ENCODE measurements at regions not wholly inside any gene's neighbourhood (a gene's known extent, or its start where the extent isn't known, plus 50 kb on each side); places are given as distances from the start of the nearest gene placed in this dataset.

- no peak overlapping the region for H3K9ac ChIP-seq (ENCODE audit: low read depth, low read length, poor library complexity, severe bottlenecking)
- H4K20me1 ChIP-seq (ENCODE audit: insufficient read depth, low read length, poor library complexity, severe bottlenecking) = no peaks in the 10 kb centered on the region
- no peaks in the 10 kb centered on the region for H3K27me3 ChIP-seq (ENCODE audit: insufficient read depth, low read length, poor library complexity, severe bottlenecking)
- H3K79me2 ChIP-seq (ENCODE audit: insufficient read depth, low read length) = no peaks in the 10 kb centered on the region
- H3K4me3 ChIP-seq (ENCODE audit: low read length, poor library complexity, severe bottlenecking) = no peak overlapping the region
- H3K9me3 ChIP-seq (ENCODE audit: insufficient read depth, low read depth, low read length) = no peaks in the 10 kb centered on the region
- H3K36me3 ChIP-seq (ENCODE audit: insufficient read depth, low read length) = no peaks in the 10 kb centered on the region
- H3K4me1 ChIP-seq (ENCODE audit: insufficient read depth, low read length, poor library complexity, severe bottlenecking) = peaks cover 16% of the 10 kb centered on the region
- H3F3A ChIP-seq (ENCODE audit: low read depth) = no peaks in the 10 kb centered on the region
- no peaks in the 10 kb centered on the region for H3K9me2 ChIP-seq (replicated peaks; ENCODE audit: low read depth, low read length)
- TF ChIP-seq CTCF (conservative IDR thresholded peaks at IDR 0.05; ENCODE audit: low read length) (no peak), EZH2phosphoT487 (IDR thresholded peaks at IDR 0.05; ENCODE audit: borderline replicate concordance) (no peak)
- no peak overlapping the region for H2AFZ ChIP-seq (ENCODE audit: low read length)
- H3K4me2 ChIP-seq (ENCODE audit: low read depth, low read length, poor library complexity, severe bottlenecking) = no peak overlapping the region
These were observed 664.0 kb downstream of the TLE4 start for GRCh38 chr9:80235752-80236151.

- no peak overlapping the region for H2AFZ ChIP-seq (ENCODE audit: low read length)
- H3K4me1 ChIP-seq (ENCODE audit: insufficient read depth, low read length, poor library complexity, severe bottlenecking) = peaks cover 13% of the 10 kb centered on the region
- H3K79me2 ChIP-seq (ENCODE audit: insufficient read depth, low read length) = no peaks in the 10 kb centered on the region
- TF ChIP-seq EZH2phosphoT487 (IDR thresholded peaks at IDR 0.05; ENCODE audit: borderline replicate concordance) (no peak), CTCF (conservative IDR thresholded peaks at IDR 0.05; ENCODE audit: low read length) (no peak)
- H3K4me2 ChIP-seq (ENCODE audit: low read depth, low read length, poor library complexity, severe bottlenecking) = no peak overlapping the region
- no peaks in the 10 kb centered on the region for H3F3A ChIP-seq (ENCODE audit: low read depth)
- H3K9me2 ChIP-seq (replicated peaks; ENCODE audit: low read depth, low read length) = no peaks in the 10 kb centered on the region
- no peak overlapping the region for H3K9ac ChIP-seq (ENCODE audit: low read depth, low read length, poor library complexity, severe bottlenecking)
- no peaks in the 10 kb centered on the region for H3K27me3 ChIP-seq (ENCODE audit: insufficient read depth, low read length, poor library complexity, severe bottlenecking)
- H3K4me3 ChIP-seq (ENCODE audit: low read length, poor library complexity, severe bottlenecking) = no peak overlapping the region
- no peaks in the 10 kb centered on the region for H3K36me3 ChIP-seq (ENCODE audit: insufficient read depth, low read length)
- no peaks in the 10 kb centered on the region for H3K9me3 ChIP-seq (ENCODE audit: insufficient read depth, low read depth, low read length)
- H4K20me1 ChIP-seq (ENCODE audit: insufficient read depth, low read length, poor library complexity, severe bottlenecking) = no peaks in the 10 kb centered on the region
These were observed 662.1 kb downstream of the TLE4 start for GRCh38 chr9:80233906-80234305.

GRCh38 chr9:80233102-80233843, 661.5 kb downstream of the TLE4 start:
- H3K36me3 ChIP-seq (ENCODE audit: insufficient read depth, low read length) = no peaks in the 10 kb centered on the region
- no peaks in the 10 kb centered on the region for H3K27me3 ChIP-seq (ENCODE audit: insufficient read depth, low read length, poor library complexity, severe bottlenecking)
- no peak overlapping the region for H3K4me2 ChIP-seq (ENCODE audit: low read depth, low read length, poor library complexity, severe bottlenecking)
- TF ChIP-seq EZH2phosphoT487 (IDR thresholded peaks at IDR 0.05; ENCODE audit: borderline replicate concordance) = no peak
- no peak for TF ChIP-seq CTCF (conservative IDR thresholded peaks at IDR 0.05; ENCODE audit: low read length)
- no peaks in the 10 kb centered on the region for H3K9me2 ChIP-seq (replicated peaks; ENCODE audit: low read depth, low read length)
- no peaks in the 10 kb centered on the region for H3K9me3 ChIP-seq (ENCODE audit: insufficient read depth, low read depth, low read length)
- no peak overlapping the region for H2AFZ ChIP-seq (ENCODE audit: low read length)
- H3K4me1 ChIP-seq (ENCODE audit: insufficient read depth, low read length, poor library complexity, severe bottlenecking) = peaks cover 13% of the 10 kb centered on the region
- H4K20me1 ChIP-seq (ENCODE audit: insufficient read depth, low read length, poor library complexity, severe bottlenecking) = no peaks in the 10 kb centered on the region
- no peaks in the 10 kb centered on the region for H3F3A ChIP-seq (ENCODE audit: low read depth)
- no peak overlapping the region for H3K4me3 ChIP-seq (ENCODE audit: low read length, poor library complexity, severe bottlenecking)
- no peaks in the 10 kb centered on the region for H3K79me2 ChIP-seq (ENCODE audit: insufficient read depth, low read length)
- no peak overlapping the region for H3K9ac ChIP-seq (ENCODE audit: low read depth, low read length, poor library complexity, severe bottlenecking)

Measured in Loucy (cell line).